ENCODE measurements at regions not wholly inside any gene's neighbourhood (a gene's known extent, or its start where the extent isn't known, plus 50 kb on each side); places are given as distances from the start of the nearest gene placed in this dataset.
A peak's percentile ranks its signal among the peaks of the same experiment; 100 is the strongest.

- Histone ChIP-seq H3K36me3 (no peaks in the 10 kb centered on the region), H3K4me1 (peaks cover 2 to 8% (median 6%) of the 10 kb centered on the region in 4 donors), H3K27me3 (no peaks in the 10 kb centered on the region), H3K4me3 (no peak overlapping the region), H3K9me3 (no peaks in the 10 kb centered on the region), H3K27ac (peak overlapping the region in 3 of 4 donors; percentile 16 to 71 (median 33))
- TF ChIP-seq POLR2A (IDR thresholded peaks at IDR 0.05) = no peak
- TF ChIP-seq POLR2AphosphoS5 (IDR thresholded peaks at IDR 0.05) = no peak
- TF ChIP-seq CTCF (IDR thresholded peaks at IDR 0.05) = no peak
- TF ChIP-seq EP300 (IDR thresholded peaks at IDR 0.05; ENCODE audit: low read depth) = no peak
- intact Hi-C loops (cut with DNase I; ENCODE audit: low total_unique reads) (loop anchor here (10.0 kb wide), 1 partner anchor 82 kb away; no protein-coding TSS in a partner anchor), in situ Hi-C loops (cut with MboI; ENCODE audit: low pct_ligation_motif_present in 1 of 4, low pct_unique_long_range_greater_than_20kb in 1 of 4, low sequenced_read_pairs in 3 of 4) (no loop called here)
- WGBS, 2 donors (ENCODE audit: low coverage in 1 of 2) = 66 to 69% methylated on average over 2 to 4 of the region's 4 CpGs
- peak; percentile 25 for DNase-seq
These were observed 97.2 kb upstream of the SLC44A1 start for GRCh38 chr9:105147110-105147871.

DNA sequence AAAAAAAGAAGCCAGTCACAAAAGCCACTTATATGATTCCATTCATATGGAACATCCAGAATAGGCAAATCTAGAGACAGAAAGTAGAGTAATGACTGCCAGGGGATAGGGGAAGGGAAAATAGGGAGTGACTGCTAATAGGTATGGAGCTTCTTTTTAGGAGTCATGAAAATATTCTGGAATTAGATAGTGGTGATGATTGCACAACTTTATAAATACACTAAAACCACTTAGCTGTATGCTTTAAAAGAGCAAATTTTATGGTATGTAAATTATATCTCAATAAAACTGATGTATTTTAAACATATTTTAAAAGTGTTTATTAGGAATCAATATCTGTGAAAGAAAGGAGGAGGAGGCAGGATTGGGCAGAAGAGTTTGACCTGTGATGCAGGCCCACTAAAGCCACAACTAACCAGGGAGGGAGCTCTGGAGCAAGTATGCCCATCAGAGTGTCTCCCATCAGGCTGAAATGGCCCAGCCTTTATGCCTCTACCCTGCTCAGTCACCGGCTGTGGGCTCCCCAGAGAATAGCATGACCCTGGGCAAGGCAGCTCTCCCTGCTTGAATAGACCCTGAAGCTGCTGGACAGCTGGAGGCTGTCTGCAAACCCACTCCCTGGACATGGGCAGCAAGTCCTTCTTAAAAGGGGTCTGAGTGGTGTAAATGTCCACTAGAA, 96.0 kb upstream of the SLC44A1 start:
- Histone ChIP-seq H3K36me3 (no peaks in the 10 kb centered on the region), H3K4me3 (no peak overlapping the region), H3K9me3 (no peaks in the 10 kb centered on the region), H3K27ac (no peak overlapping the region), H3K4me1 (peaks cover 0 to 8% (median 5%) of the 10 kb centered on the region in 4 donors), H3K27me3 (no peaks in the 10 kb centered on the region)
- 38% methylated on average over 1 of the region's 1 CpG; no CpG with 5 or more reads in 1 of the 2 donors for WGBS, 2 donors (ENCODE audit: low coverage in 1 of 2)
- intact Hi-C loops (cut with DNase I; ENCODE audit: low total_unique reads) (loop anchor here (10.0 kb wide), 1 partner anchor 84 kb away; no protein-coding TSS in a partner anchor), in situ Hi-C loops (cut with MboI; ENCODE audit: low pct_ligation_motif_present in 1 of 4, low pct_unique_long_range_greater_than_20kb in 1 of 4, low sequenced_read_pairs in 3 of 4) (no loop called here)
- DNase-seq = no peak
- TF ChIP-seq CTCF (IDR thresholded peaks at IDR 0.05) (no peak), POLR2AphosphoS5 (IDR thresholded peaks at IDR 0.05) (no peak), EP300 (IDR thresholded peaks at IDR 0.05; ENCODE audit: low read depth) (no peak), POLR2A (IDR thresholded peaks at IDR 0.05) (no peak)

- in situ Hi-C loops (cut with MboI; ENCODE audit: low pct_ligation_motif_present in 1 of 4, low pct_unique_long_range_greater_than_20kb in 1 of 4, low sequenced_read_pairs in 3 of 4) (loop anchor here (5.0 to 10.0 kb wide), 6 partner anchors 86 to 286 kb away; partner anchors contain the start of gene ABCA1 (in 2 of the 4)), intact Hi-C loops (cut with DNase I; ENCODE audit: low total_unique reads) (loop anchor here (2.0 kb wide), 1 partner anchor 158 kb away; no protein-coding TSS in a partner anchor)
- no peaks in the 10 kb centered on the region for H3K27me3 ChIP-seq
- peaks cover 0 to 8% (median 5%) of the 10 kb centered on the region in 4 donors for H3K4me1 ChIP-seq
- TF ChIP-seq CTCF (IDR thresholded peaks at IDR 0.05) = no peak
- TF ChIP-seq POLR2A (IDR thresholded peaks at IDR 0.05) = no peak
- TF ChIP-seq EP300 (IDR thresholded peaks at IDR 0.05; ENCODE audit: low read depth) = no peak
- no peak for TF ChIP-seq POLR2AphosphoS5 (IDR thresholded peaks at IDR 0.05)
- no peak for DNase-seq
- no peaks in the 10 kb centered on the region for H3K36me3 ChIP-seq
- H3K9me3 ChIP-seq = no peaks in the 10 kb centered on the region
- H3K27ac ChIP-seq = no peak overlapping the region
- WGBS, 2 donors (ENCODE audit: low coverage in 1 of 2) = 37 to 50% methylated on average over 2 of the region's 2 CpGs
- H3K4me3 ChIP-seq = no peak overlapping the region
These were observed 93.3 kb upstream of the SLC44A1 start for GRCh38 chr9:105150991-105151685.

GRCh38 chr9:105151686-105151995, 92.8 kb upstream of the SLC44A1 start:
- intact Hi-C loops (cut with DNase I; ENCODE audit: low total_unique reads) = loop anchor here (2.0 kb wide), 1 partner anchor 159 kb away; no protein-coding TSS in a partner anchor
- Histone ChIP-seq H3K27ac (no peak overlapping the region), H3K36me3 (no peaks in the 10 kb centered on the region), H3K4me1 (peaks cover 0 to 8% (median 5%) of the 10 kb centered on the region in 4 donors), H3K9me3 (no peaks in the 10 kb centered on the region), H3K4me3 (no peak overlapping the region), H3K27me3 (no peaks in the 10 kb centered on the region)
- no peak for TF ChIP-seq POLR2AphosphoS5 (IDR thresholded peaks at IDR 0.05)
- TF ChIP-seq EP300 (IDR thresholded peaks at IDR 0.05; ENCODE audit: low read depth) = no peak
- no peak for TF ChIP-seq CTCF (IDR thresholded peaks at IDR 0.05)
- no peak for TF ChIP-seq POLR2A (IDR thresholded peaks at IDR 0.05)
- WGBS, 2 donors (ENCODE audit: low coverage in 1 of 2) = 87 to 90% methylated on average over 3 of the region's 3 CpGs
- no peak for DNase-seq
- in situ Hi-C loops (cut with MboI; ENCODE audit: low pct_ligation_motif_present in 1 of 4, low pct_unique_long_range_greater_than_20kb in 1 of 4, low sequenced_read_pairs in 3 of 4) = loop anchor here (5.0 to 10.0 kb wide), 6 partner anchors 87 to 287 kb away; partner anchors contain the start of gene ABCA1 (in 2 of the 4)
